Endothelial cell of umbilical vein (primary cell): ENCODE measurements at regions not wholly inside any gene's neighbourhood (a gene's known extent, or its start where the extent isn't known, plus 50 kb on each side); places are given as distances from the start of the nearest gene placed in this dataset.

ENCODE experiments used
- BruUV-seq: library from RNA; stranded (reverse); fragments of 400-500 nt; replicated peaks from 2 replicates; lab custom pipeline; 2021; lab: Mats Ljungman, UMichigan
- CTCF ChIA-PET: fragments of 300-600, 350-600 bp; sonication (Branson Sonifier 250); formaldehyde crosslinking; loops from one replicate; lab custom pipeline; 2021; ENCODE audit warnings: antibody characterized with exemption, inconsistent platforms; lab: Charles Lee
- POLR2A ChIA-PET: fragments of 300-600, 350-600 bp; sonication (Branson Sonifier 250); formaldehyde crosslinking; loops from one replicate; lab custom pipeline; 2021; ENCODE audit warnings: antibody characterized with exemption, inconsistent platforms; lab: Charles Lee
- DNase-seq: peaks from one replicate; pipeline ENCODE4 v3.0.0-alpha.2; 2011; ENCODE audit warnings: low read depth, low spot score
- FAIRE-seq: peaks from 2 replicates; lab custom pipeline; 2011; peaks lifted over from hg19 to GRCh38; lab: Jason Lieb, UNC
- H2AFZ ChIP-seq: 2 replicates; pipeline ENCODE4 v1.6.0; 2012; ENCODE audit warnings: low read depth, low read length, control low read depth, inconsistent platforms
- H3K27ac ChIP-seq: 2 replicates; pipeline ENCODE4 v1.5.1; 2011; ENCODE audit warnings: low read depth, mild to moderate bottlenecking, control low read depth, low read length, moderate library complexity; ENCODE audit not compliant: insufficient read depth
- H3K27me3 ChIP-seq, 2 experiments: 2 replicates each; pipeline versions ENCODE4 v1.6.0 to v1.6.1; 2011; ENCODE audit warnings: low read length in 2 of 2, mixed read lengths in 1 of 2; ENCODE audit not compliant: control insufficient read depth in 2 of 2, insufficient read depth in 2 of 2
- H3K36me3 ChIP-seq, 2 experiments: 2 replicates in 1 of 2; 3 replicates in 1 of 2; pipeline ENCODE4 v1.5.1; 2011; ENCODE audit warnings: low read length in 2 of 2, mild to moderate bottlenecking in 1 of 2, moderate library complexity in 1 of 2; ENCODE audit not compliant: control insufficient read depth in 2 of 2, insufficient read depth in 2 of 2; ENCODE audit errors: extremely low read depth in 1 of 2
- H3K4me1 ChIP-seq: 3 replicates; pipeline ENCODE4 v1.5.1; 2011; ENCODE audit warnings: mild to moderate bottlenecking, low read length; ENCODE audit not compliant: control insufficient read depth, insufficient read depth; ENCODE audit errors: extremely low read depth
- H3K4me2 ChIP-seq: 2 replicates; pipeline ENCODE4 v1.6.1; 2011; ENCODE audit warnings: low read length, control low read depth, mixed read lengths; ENCODE audit not compliant: insufficient read depth
- H3K4me3 ChIP-seq, 3 experiments: fragments of 200-600 bp in 1 of 3; sonication (generic), shearing (Covaris generic) in 1 of 3; replicated peaks in 1 of 3; 2 replicates each; pipeline ENCODE4 v1.5.1; 2011 to 2016; ENCODE audit warnings: control low read depth in 3 of 3, low read length in 3 of 3, mild to moderate bottlenecking in 2 of 3, inconsistent platforms in 1 of 3, low read depth in 1 of 3, moderate library complexity in 1 of 3; ENCODE audit not compliant: insufficient read depth in 1 of 3
- H3K79me2 ChIP-seq: 2 replicates; pipeline ENCODE4 v1.6.0; 2012; ENCODE audit warnings: low read length, inconsistent platforms; ENCODE audit not compliant: control insufficient read depth, insufficient read depth
- H3K9ac ChIP-seq: replicated peaks from 2 replicates; pipeline ENCODE3; 2011; ENCODE audit warnings: low read length, control low read depth; ENCODE audit not compliant: insufficient read depth; ENCODE audit errors: extremely low read depth
- H3K9me1 ChIP-seq: replicated peaks from 3 replicates; pipeline ENCODE4 v1.6.0; 2011; ENCODE audit warnings: mild to moderate bottlenecking, low read length; ENCODE audit not compliant: control insufficient read depth, insufficient read depth; ENCODE audit errors: extremely low read depth
- H3K9me3 ChIP-seq: replicated peaks from 2 replicates; pipeline ENCODE4 v1.5.1; 2012; ENCODE audit warnings: low read length, inconsistent platforms; ENCODE audit not compliant: control insufficient read depth, insufficient read depth
- H4K20me1 ChIP-seq: replicated peaks from 2 replicates; pipeline ENCODE3; 2011; ENCODE audit warnings: mild to moderate bottlenecking, low read length; ENCODE audit not compliant: control insufficient read depth, insufficient read depth; ENCODE audit errors: extremely low read depth
- CTCF ChIP-seq, 2 donors: IDR thresholded peaks; 1 replicate in 1 of 2; 2 replicates in 1 of 2; pipeline ENCODE4 v1.5.1; 2011; ENCODE audit warnings: low read length in 2 of 2, mild to moderate bottlenecking in 2 of 2, moderate library complexity in 2 of 2, control low read depth in 1 of 2, inconsistent platforms in 1 of 2, low read depth in 1 of 2; ENCODE audit not compliant: insufficient read depth in 1 of 2; ENCODE audit errors: extremely low read depth in 1 of 2
- EZH2 ChIP-seq: IDR thresholded peaks from 2 replicates; pipeline ENCODE4 v1.6.1; 2012; ENCODE audit warnings: borderline replicate concordance, low read depth, mild to moderate bottlenecking, moderate library complexity, low read length, inconsistent platforms; ENCODE audit not compliant: severe bottlenecking
- FOS ChIP-seq: IDR thresholded peaks from 2 replicates; pipeline ENCODE4 v1.6.1; 2011; ENCODE audit warnings: mild to moderate bottlenecking, low read length, moderate library complexity, borderline replicate concordance; ENCODE audit not compliant: insufficient read depth
- GATA2 ChIP-seq: IDR thresholded peaks from 2 replicates; pipeline ENCODE4 v1.7.0; 2011; ENCODE audit warnings: low read depth, mild to moderate bottlenecking, moderate library complexity, mixed read lengths, low read length; ENCODE audit not compliant: insufficient read length, insufficient read depth
- JUN ChIP-seq: IDR thresholded peaks from 2 replicates; pipeline ENCODE4 v1.6.1; 2011; ENCODE audit warnings: borderline replicate concordance, low read depth; ENCODE audit not compliant: insufficient read length, insufficient read depth
- MYC ChIP-seq: IDR thresholded peaks from one replicate; pipeline ENCODE4 v1.6.1; 2011; ENCODE audit warnings: mild to moderate bottlenecking, low read depth, low read length
- POLR2A ChIP-seq: IDR thresholded peaks from 2 replicates; pipeline ENCODE4 v1.6.1; 2012; ENCODE audit warnings: low read depth, mild to moderate bottlenecking, control low read depth, low read length
- POLR2AphosphoS5 ChIP-seq: IDR thresholded peaks from 2 replicates; pipeline ENCODE4 v1.6.1; 2012; ENCODE audit warnings: low read depth, mild to moderate bottlenecking, control low read depth, low read length, moderate library complexity; ENCODE audit not compliant: insufficient read depth
- dilution Hi-C: fragments of 300-500 bp; cut with MboI; formaldehyde crosslinking; loops from one replicate; pipeline ENCODE4 v1.15.0; 2019; ENCODE audit warnings: low sequenced_read_pairs; ENCODE audit not compliant: extremely low pct_ligation_motif_present
- intact Hi-C: fragments of 100-400 bp; cut with micrococcal nuclease; formaldehyde crosslinking; loops from one replicate; pipeline ENCODE4 v1.10.0; 2022
- TF ChIP-seq, protein P1 (sequence below): IDR thresholded peaks from 2 replicates; pipeline ENCODE4 v1.6.1; 2011; ENCODE audit not compliant: insufficient read depth, insufficient read length

- ChIA-PET POLR2A (no interaction called here), CTCF (no interaction called here)
- dilution Hi-C loops = no loop called here
- Histone ChIP-seq H4K20me1 (no peaks in the 10 kb centered on the region), H3K79me2 (no peaks in the 10 kb centered on the region), H3K4me1 (no peaks in the 10 kb centered on the region), H3K27ac (no peak overlapping the region), H3K9me1 (no peaks in the 10 kb centered on the region), H3K27me3 (no peaks in the 10 kb centered on the region), H3K9me3 (no peaks in the 10 kb centered on the region), H2AFZ (no peak overlapping the region), H3K9ac (no peak overlapping the region), H3K36me3 (no peaks in the 10 kb centered on the region), H3K4me3 (no peak overlapping the region), H3K4me2 (no peak overlapping the region)
- intact Hi-C loops = no loop called here
- TF ChIP-seq EZH2 (no peak), POLR2AphosphoS5 (no peak), CTCF (IDR thresholded peaks at IDR 0.05; ENCODE audit: extremely low read depth in 1 of 2, insufficient read depth in 1 of 2, low read depth in 1 of 2, low read length in 2 of 2) (no peak), GATA2 (no peak), MYC (no peak), FOS (no peak), JUN (no peak), POLR2A (no peak)
- TF ChIP-seq, protein P1, sequence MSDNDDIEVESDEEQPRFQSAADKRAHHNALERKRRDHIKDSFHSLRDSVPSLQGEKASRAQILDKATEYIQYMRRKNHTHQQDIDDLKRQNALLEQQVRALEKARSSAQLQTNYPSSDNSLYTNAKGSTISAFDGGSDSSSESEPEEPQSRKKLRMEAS = no peak
- BruUV-seq = no TSS peak
- FAIRE-seq = no peak
- DNase-seq = no peak
Observed at GRCh38 chr11:87555101-87555500, 517.4 kb downstream of the TMEM135 start.
